VCaP (cell line): ENCODE measurements at regions not wholly inside any gene's neighbourhood (a gene's known extent, or its start where the extent isn't known, plus 50 kb on each side); places are given as distances from the start of the nearest gene placed in this dataset.

Experiments
- H3K27ac ChIP-seq: fragments of 450-650 bp; 2 replicates; pipeline ENCODE4 v1.5.1; 2017
- CTCF ChIP-seq: fragments of 450-650 bp; conservative IDR thresholded peaks from 2 replicates; pipeline ENCODE4 v1.5.1; 2017; ENCODE audit warnings: mild to moderate bottlenecking, moderate library complexity

GRCh38 chr2:15715596-15715995 lies 123.9 kb downstream of the DDX1 start:
- no peak overlapping the region for H3K27ac ChIP-seq

DNA sequence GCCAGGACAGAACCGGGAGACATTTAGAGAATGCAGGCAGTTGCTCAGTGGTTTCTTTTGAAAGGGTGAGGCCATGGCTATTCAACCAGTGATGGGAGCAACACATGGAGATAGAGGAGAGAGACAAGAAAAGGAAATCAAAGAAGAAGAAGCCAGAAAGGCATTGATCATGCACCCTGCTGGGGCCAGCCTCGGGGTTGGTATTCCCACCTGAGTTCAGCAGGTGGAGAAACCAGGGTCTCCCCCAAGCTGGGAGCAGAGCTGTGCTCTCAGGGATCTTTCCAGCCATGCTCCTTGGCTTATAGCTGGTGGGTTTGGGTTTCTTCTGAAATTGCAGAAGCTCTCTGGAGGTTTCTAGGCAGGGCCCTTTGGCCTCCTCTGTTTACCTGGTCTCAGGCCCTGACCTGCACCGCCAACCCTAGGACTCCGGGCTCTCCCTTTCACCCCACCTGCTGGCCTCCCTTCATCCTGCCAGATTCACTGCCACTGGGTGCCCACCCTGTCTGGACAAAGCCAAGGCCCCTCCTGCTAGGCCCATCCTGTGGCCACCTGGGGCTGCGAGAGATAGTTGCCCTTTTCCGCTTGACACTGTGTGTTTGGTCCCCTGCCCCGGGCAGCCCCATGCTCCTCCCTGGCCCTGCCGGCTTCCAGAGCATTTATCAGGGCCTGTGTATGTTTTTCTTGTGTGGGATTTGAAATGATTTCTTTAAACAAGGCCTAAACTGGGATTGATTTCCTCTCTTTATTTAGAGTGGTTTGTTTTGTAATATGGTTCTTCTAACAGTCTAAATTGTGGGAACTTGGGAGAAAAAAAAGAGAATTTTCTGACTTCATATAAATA lies 126.7 kb downstream of the DDX1 start:
- no peak overlapping the region for H3K27ac ChIP-seq
- no peak for TF ChIP-seq CTCF

More at GRCh38 chr2:15715596-15715995, 123.9 kb downstream of the DDX1 start:
- no peak for TF ChIP-seq CTCF

- no peak overlapping the region for H3K27ac ChIP-seq
- no peak for TF ChIP-seq CTCF
Measured at GRCh38 chr2:15718944-15719323, 127.3 kb downstream of the DDX1 start.

DNA sequence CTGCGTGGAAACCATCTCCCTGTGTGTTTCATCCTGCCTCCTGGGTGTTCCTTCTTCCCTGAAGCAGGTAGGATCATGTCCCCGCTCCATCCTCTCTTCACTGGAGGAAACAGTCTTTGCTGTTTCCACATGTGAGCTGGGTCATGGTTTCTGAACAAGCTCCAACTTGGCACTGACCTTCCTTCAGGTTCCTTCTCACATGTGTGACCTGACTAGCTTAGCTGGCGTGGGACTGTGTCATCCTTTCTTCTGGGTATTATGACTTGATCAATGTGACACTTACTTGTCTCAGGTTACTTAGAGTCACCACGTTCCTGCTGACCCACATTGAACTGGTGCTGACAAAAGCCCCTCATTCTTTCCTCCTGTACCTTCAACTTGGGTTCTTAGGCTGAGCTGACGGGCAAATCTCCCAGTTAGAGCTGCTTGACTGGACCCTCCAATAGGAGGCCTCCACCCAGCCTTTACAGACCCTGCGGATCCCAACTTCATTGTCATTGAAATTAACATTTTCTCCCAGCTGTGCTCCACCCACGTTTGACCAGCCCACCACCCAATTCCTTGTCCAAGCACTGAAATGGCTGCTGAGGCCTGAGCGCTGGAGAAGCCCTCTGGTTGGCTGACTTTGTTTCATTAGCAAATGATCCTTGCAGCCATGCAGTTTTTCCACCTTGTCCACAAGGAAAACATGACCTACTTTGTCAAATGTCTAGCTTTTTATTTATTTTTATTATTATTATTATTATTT lies 128.1 kb downstream of the DDX1 start:
- no peak overlapping the region for H3K27ac ChIP-seq
- no peak for TF ChIP-seq CTCF

DNA sequence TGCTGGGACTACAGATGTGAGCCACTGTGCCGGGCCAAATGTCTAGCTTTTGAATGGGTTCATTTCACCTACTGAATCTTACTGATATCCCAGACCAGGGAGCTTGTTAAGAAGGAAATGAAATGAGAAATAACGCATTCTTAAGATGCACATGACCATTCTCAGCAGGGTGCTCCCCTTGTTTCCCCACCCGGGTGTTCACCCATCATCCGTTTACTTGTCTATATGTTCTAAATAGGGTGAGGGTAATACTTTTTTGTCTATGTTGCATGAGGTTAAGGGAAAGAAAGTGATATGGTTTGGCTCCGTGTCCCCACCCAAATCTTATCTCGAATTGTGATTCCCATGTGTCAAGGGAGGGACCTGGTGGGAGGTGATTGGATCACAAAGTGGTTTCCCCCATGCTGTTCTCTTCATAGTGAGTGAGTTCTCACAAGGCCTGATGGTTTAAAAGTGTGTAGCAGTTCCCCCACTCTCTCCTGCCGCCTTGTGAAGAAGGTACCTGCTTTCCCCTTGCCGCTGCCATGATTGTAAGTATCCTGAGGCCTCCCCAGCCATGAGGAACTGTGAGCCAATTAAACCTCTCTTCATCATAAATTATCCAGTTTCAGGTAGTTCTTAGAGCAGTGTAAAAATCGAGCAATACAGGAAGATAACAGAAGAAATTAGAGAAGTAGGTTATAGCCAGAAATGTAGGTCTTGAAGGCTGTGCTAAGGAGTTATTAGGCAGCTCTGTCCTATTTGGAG lies 129.1 kb downstream of the DDX1 start:
- TF ChIP-seq CTCF, result no peak
- no peak overlapping the region for H3K27ac ChIP-seq

DNA sequence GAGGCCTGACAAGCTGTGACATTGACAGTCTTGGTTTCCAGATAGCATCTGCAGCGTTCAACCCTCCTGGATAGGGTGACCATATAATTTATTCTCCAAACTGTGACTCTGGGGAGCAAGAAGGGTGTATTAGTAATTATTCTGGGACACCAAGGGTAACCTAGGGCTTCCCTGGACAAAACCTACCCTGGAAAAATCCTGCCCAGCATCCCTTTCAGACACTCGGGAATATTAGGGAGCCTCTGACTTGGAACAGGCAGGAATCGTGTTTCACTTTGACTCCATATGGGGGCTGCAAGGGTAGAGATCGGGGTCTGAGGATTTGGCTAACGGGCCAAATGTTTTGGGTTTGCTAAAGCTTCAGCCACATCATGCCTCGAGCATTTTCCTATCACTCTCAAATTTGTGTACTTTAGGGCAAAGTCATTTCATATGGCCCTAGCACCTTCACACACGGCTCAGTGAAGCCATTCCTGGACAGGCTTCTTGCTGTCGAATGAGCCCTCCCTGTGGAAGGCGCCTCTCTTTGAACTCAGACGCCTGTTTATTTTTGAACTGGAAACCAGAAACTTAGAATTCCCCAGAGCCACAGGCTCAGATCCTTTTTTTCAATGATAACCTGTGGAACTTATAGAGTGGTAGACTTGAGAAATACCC lies 129.9 kb downstream of the DDX1 start:
- no peak overlapping the region for H3K27ac ChIP-seq
- TF ChIP-seq CTCF, result no peak
